Dedifferentiated amniotic fluid mesenchymal stem cell (primary cell): ENCODE measurements at regions not wholly inside any gene's neighbourhood (a gene's known extent, or its start where the extent isn't known, plus 50 kb on each side); places are given as distances from the start of the nearest gene placed in this dataset.

Experiments
- DNase-seq: peaks from one replicate; pipeline ENCODE4 v3.0.0-alpha.2; 2016; ENCODE audit errors: extremely low spot score

GRCh38 chr6:14713008-14713960 is 532.6 kb upstream of the JARID2 start:
- DNase-seq = peak; percentile 54

- DNase-seq = no peak
Measured at GRCh38 chr6:14713966-14714631, 531.8 kb upstream of the JARID2 start.

GRCh38 chr6:14715076-14715475 is 530.8 kb upstream of the JARID2 start:
- DNase-seq = no peak

- no peak for DNase-seq
Measured at GRCh38 chr6:14716499-14717146, 529.2 kb upstream of the JARID2 start.

- DNase-seq = no peak
Measured at GRCh38 chr6:14717307-14717706, 528.6 kb upstream of the JARID2 start.

- DNase-seq = no peak
Measured at GRCh38 chr6:14718861-14719260, 527.0 kb upstream of the JARID2 start.

- no peak for DNase-seq
Measured at GRCh38 chr6:14719270-14719669, 526.6 kb upstream of the JARID2 start.

- no peak for DNase-seq
Measured at GRCh38 chr6:14720411-14721102, 525.3 kb upstream of the JARID2 start.

- DNase-seq = no peak
Measured at GRCh38 chr6:14721103-14721758, 524.6 kb upstream of the JARID2 start.

GRCh38 chr6:14722001-14722562 is 523.8 kb upstream of the JARID2 start:
- DNase-seq = no peak

- no peak for DNase-seq
Measured at GRCh38 chr6:14722704-14723103, 523.2 kb upstream of the JARID2 start.

GRCh38 chr6:14723535-14724086 is 522.3 kb upstream of the JARID2 start:
- DNase-seq = no peak

- no peak for DNase-seq
Measured at GRCh38 chr6:14724549-14724948, 521.3 kb upstream of the JARID2 start.

- no peak for DNase-seq
Measured at GRCh38 chr6:14726816-14727493, 518.9 kb upstream of the JARID2 start.

- DNase-seq = no peak
Measured at GRCh38 chr6:14727494-14728395, 518.1 kb upstream of the JARID2 start.

GRCh38 chr6:14728396-14729024 is 517.4 kb upstream of the JARID2 start:
- no peak for DNase-seq

GRCh38 chr6:14729129-14729871 is 516.6 kb upstream of the JARID2 start:
- DNase-seq = no peak

GRCh38 chr6:14730654-14731053 is 515.2 kb upstream of the JARID2 start:
- DNase-seq = no peak
